Breast epithelium (tissue), 4 donors: ENCODE measurements at regions not wholly inside any gene's neighbourhood (a gene's known extent, or its start where the extent isn't known, plus 50 kb on each side); places are given as distances from the start of the nearest gene placed in this dataset.
A peak's percentile ranks its signal among the peaks of the same experiment; 100 is the strongest.

ENCODE experiments used
- DNase-seq, 2 donors: peaks; one replicate each; pipeline ENCODE4 v3.0.0-alpha.2; 2019; ENCODE audit warnings: low spot score in 2 of 2
- H3K27ac ChIP-seq, 2 donors: fragments of 200-600 bp; sonication (generic) in 1 of 2; one replicate each; pipeline ENCODE4 v1.5.1; 2016 to 2019; ENCODE audit warnings: mild to moderate bottlenecking in 1 of 2
- H3K27me3 ChIP-seq, 2 donors: fragments of 200-600 bp; sonication (generic) in 1 of 2; one replicate each; pipeline versions ENCODE4 v1.5.1 to v1.6.0; 2017 to 2019; ENCODE audit warnings: control low read depth in 1 of 2, mild to moderate bottlenecking in 1 of 2
- H3K36me3 ChIP-seq: fragments of 200-600 bp; one replicate; pipeline ENCODE4 v1.5.1; 2019
- H3K4me1 ChIP-seq, 2 donors: fragments of 200-600 bp; sonication (generic); one replicate each; pipeline ENCODE4 v1.5.1; 2016 to 2019; ENCODE audit warnings: control low read depth in 1 of 2
- H3K4me3 ChIP-seq, 3 donors: fragments of 200-600 bp; sonication (generic); 1 replicate in 2 of 3; 2 replicates in 1 of 3; pipeline ENCODE4 v1.5.1; 2016 to 2019; ENCODE audit warnings: mild to moderate bottlenecking in 3 of 3, moderate library complexity in 2 of 3
- H3K9me3 ChIP-seq, 2 donors: fragments of 200-600 bp; sonication (generic) in 1 of 2; one replicate each; pipeline ENCODE4 v1.5.1; 2016 to 2019; ENCODE audit warnings: control low read depth in 1 of 2
- CTCF ChIP-seq, 3 donors: fragments of 450-650 bp; IDR thresholded peaks; one replicate each; pipeline ENCODE4 v1.5.1; 2016 to 2017; ENCODE audit warnings: antibody characterized with exemption in 3 of 3, mild to moderate bottlenecking in 3 of 3, moderate library complexity in 3 of 3
- POLR2A ChIP-seq: fragments of 450-650 bp; IDR thresholded peaks from one replicate; pipeline ENCODE4 v1.6.1; 2016; ENCODE audit warnings: antibody characterized with exemption, mild to moderate bottlenecking, moderate library complexity
- POLR2AphosphoS5 ChIP-seq, 3 donors: sonication (generic); formaldehyde crosslinking; IDR thresholded peaks; one replicate each; pipeline ENCODE4 v1.6.1; 2017; ENCODE audit warnings: antibody characterized with exemption in 3 of 3
- intact Hi-C: fragments of 100-400 bp; cut with DNase I; formaldehyde crosslinking; loops from one replicate; pipeline ENCODE4 v1.15.1; 2023; ENCODE audit warnings: low total_unique reads

GRCh38 chr5:124416627-124417026, 329.8 kb downstream of the ZNF608 start:
- intact Hi-C loops: no loop called here
- Histone ChIP-seq H3K9me3 (no peaks in the 10 kb centered on the region), H3K27me3 (no peaks in the 10 kb centered on the region), H3K4me1 (no peaks in the 10 kb centered on the region), H3K36me3 (no peaks in the 10 kb centered on the region), H3K27ac (no peak overlapping the region), H3K4me3 (no peak overlapping the region)
- TF ChIP-seq POLR2AphosphoS5 (IDR thresholded peaks at IDR 0.05): no peak
- no peak for TF ChIP-seq POLR2A
- TF ChIP-seq CTCF (IDR thresholded peaks at IDR 0.05): no peak
- DNase-seq: no peak

- intact Hi-C loops: no loop called here
- Histone ChIP-seq H3K27ac (peak overlapping the region in 1 of 2 donors; percentile 72), H3K27me3 (no peaks in the 10 kb centered on the region), H3K9me3 (no peaks in the 10 kb centered on the region), H3K4me1 (no peaks in the 10 kb centered on the region), H3K36me3 (no peaks in the 10 kb centered on the region), H3K4me3 (no peak overlapping the region)
- DNase-seq: peak in 1 of 2 donors; percentile 74
- peak in 1 of 3 donors; percentile 77 for TF ChIP-seq POLR2AphosphoS5 (IDR thresholded peaks at IDR 0.05)
- no peak for TF ChIP-seq POLR2A
- TF ChIP-seq CTCF (IDR thresholded peaks at IDR 0.05): no peak
Observed at GRCh38 chr5:124414973-124415372, 331.5 kb downstream of the ZNF608 start.

- Histone ChIP-seq H3K4me3 (no peak overlapping the region), H3K4me1 (no peaks in the 10 kb centered on the region), H3K27me3 (no peaks in the 10 kb centered on the region), H3K9me3 (no peaks in the 10 kb centered on the region), H3K36me3 (no peaks in the 10 kb centered on the region), H3K27ac (no peak overlapping the region)
- DNase-seq: no peak
- intact Hi-C loops: no loop called here
- no peak for TF ChIP-seq POLR2A
- peak in 1 of 3 donors; percentile 10 for TF ChIP-seq CTCF (IDR thresholded peaks at IDR 0.05)
Observed at GRCh38 chr5:124410539-124411488, 335.6 kb downstream of the ZNF608 start.

GRCh38 chr5:124408738-124409453, 337.5 kb downstream of the ZNF608 start:
- peak overlapping the region in 1 of 2 donors; percentile 64 for H3K27ac ChIP-seq

More at GRCh38 chr5:124408738-124409453, 337.5 kb downstream of the ZNF608 start:
- Histone ChIP-seq H3K4me1 (no peaks in the 10 kb centered on the region), H3K36me3 (no peaks in the 10 kb centered on the region), H3K27me3 (no peaks in the 10 kb centered on the region), H3K9me3 (no peaks in the 10 kb centered on the region), H3K4me3 (no peak overlapping the region)
- DNase-seq: no peak
- TF ChIP-seq POLR2AphosphoS5 (IDR thresholded peaks at IDR 0.05) (no peak), CTCF (IDR thresholded peaks at IDR 0.05) (no peak), POLR2A (no peak)
- intact Hi-C loops: no loop called here
